Nephron progenitor cell (in vitro differentiated cells): ENCODE measurements at regions not wholly inside any gene's neighbourhood (a gene's known extent, or its start where the extent isn't known, plus 50 kb on each side); places are given as distances from the start of the nearest gene placed in this dataset.

Source experiments
- DNase-seq: peaks from one replicate; pipeline ENCODE4 v3.0.0; 2021
- H3K27ac Mint-ChIP-seq: 2 replicates; pipeline ENCODE4 v1.8.0; 2021; ENCODE audit warnings: mild to moderate bottlenecking, moderate library complexity, mixed read lengths
- H3K27me3 Mint-ChIP-seq: 2 replicates; pipeline ENCODE4 v1.8.0; 2021; ENCODE audit warnings: mild to moderate bottlenecking, low read depth, mixed read lengths; ENCODE audit not compliant: poor library complexity
- H3K36me3 Mint-ChIP-seq: 2 replicates; pipeline ENCODE4 v1.8.0; 2021; ENCODE audit warnings: low read depth, mixed read lengths
- H3K4me1 Mint-ChIP-seq: 2 replicates; pipeline ENCODE4 v1.8.0; 2021; ENCODE audit warnings: mixed read lengths
- H3K4me3 Mint-ChIP-seq: 2 replicates; pipeline ENCODE4 v1.8.0; 2021; ENCODE audit warnings: mild to moderate bottlenecking, moderate library complexity, mixed read lengths
- H3K9me3 Mint-ChIP-seq: 2 replicates; pipeline ENCODE4 v1.8.0; 2021; ENCODE audit warnings: mild to moderate bottlenecking, moderate library complexity, mixed read lengths
- CTCF ChIP-seq: fragments of 200-600 bp; sonication (generic); IDR thresholded peaks from 2 replicates; pipeline ENCODE4 v1.5.0; 2021; ENCODE audit warnings: antibody characterized with exemption

- H3K4me3 Mint-ChIP-seq: no peak overlapping the region
- H3K36me3 Mint-ChIP-seq: peaks cover 4% of the 10 kb centered on the region
- no peaks in the 10 kb centered on the region for H3K27me3 Mint-ChIP-seq
- no peak for DNase-seq
- TF ChIP-seq CTCF: no peak
- H3K4me1 Mint-ChIP-seq: peaks cover 57% of the 10 kb centered on the region
- no peak overlapping the region for H3K27ac Mint-ChIP-seq
- peaks cover 4% of the 10 kb centered on the region for H3K9me3 Mint-ChIP-seq
These were observed 50.2 kb upstream of the CTAGE1 start for GRCh38 chr18:22467760-22468553.

- DNase-seq: no peak
- Mint-ChIP-seq H3K4me1 (peaks cover 51% of the 10 kb centered on the region), H3K27ac (peak overlapping the region; percentile 77), H3K9me3 (peaks cover 4% of the 10 kb centered on the region), H3K27me3 (peaks cover 3% of the 10 kb centered on the region), H3K4me3 (peak overlapping the region; percentile 56), H3K36me3 (peaks cover 4% of the 10 kb centered on the region)
- TF ChIP-seq CTCF: no peak
These were observed 50.8 kb upstream of the CTAGE1 start for GRCh38 chr18:22468554-22468891.

- TF ChIP-seq CTCF: no peak
- Mint-ChIP-seq H3K4me1 (peaks cover 51% of the 10 kb centered on the region), H3K27me3 (peaks cover 5% of the 10 kb centered on the region), H3K4me3 (peak overlapping the region; percentile 31), H3K27ac (no peak overlapping the region), H3K9me3 (peaks cover 4% of the 10 kb centered on the region), H3K36me3 (peaks cover 4% of the 10 kb centered on the region)
- DNase-seq: no peak
These were observed 51.5 kb upstream of the CTAGE1 start for GRCh38 chr18:22469061-22469734.

- Mint-ChIP-seq H3K36me3 (peaks cover 4% of the 10 kb centered on the region), H3K4me1 (peaks cover 51% of the 10 kb centered on the region), H3K27ac (no peak overlapping the region), H3K9me3 (peaks cover 4% of the 10 kb centered on the region), H3K4me3 (no peak overlapping the region), H3K27me3 (peaks cover 6% of the 10 kb centered on the region)
- no peak for TF ChIP-seq CTCF
- DNase-seq: no peak
These were observed 52.2 kb upstream of the CTAGE1 start for GRCh38 chr18:22469926-22470247.

GRCh38 chr18:22470248-22471235 is 52.8 kb upstream of the CTAGE1 start:
- Mint-ChIP-seq H3K27me3 (peaks cover 6% of the 10 kb centered on the region), H3K4me1 (peaks cover 51% of the 10 kb centered on the region), H3K4me3 (peak overlapping the region; percentile 19), H3K36me3 (peaks cover 4% of the 10 kb centered on the region), H3K27ac (peak overlapping the region; percentile 82), H3K9me3 (peaks cover 4% of the 10 kb centered on the region)
- no peak for TF ChIP-seq CTCF
- peak; percentile 26 for DNase-seq
